Urinary bladder (tissue), 3 donors: ENCODE measurements at regions not wholly inside any gene's neighbourhood (a gene's known extent, or its start where the extent isn't known, plus 50 kb on each side); places are given as distances from the start of the nearest gene placed in this dataset.

ENCODE experiments used
- DNase-seq: peaks from one replicate; pipeline ENCODE4 v3.0.0-alpha.2; 2015; ENCODE audit errors: extremely low spot score
- H3K27ac ChIP-seq: one replicate; pipeline ENCODE4 v1.5.1; 2013; ENCODE audit warnings: low read depth, mild to moderate bottlenecking, moderate library complexity
- H3K36me3 ChIP-seq: one replicate; pipeline ENCODE4 v1.6.1; 2013; ENCODE audit warnings: mild to moderate bottlenecking, moderate library complexity; ENCODE audit not compliant: insufficient read depth
- H3K4me1 ChIP-seq: one replicate; pipeline ENCODE4 v1.6.1; 2013; ENCODE audit warnings: mild to moderate bottlenecking, moderate library complexity; ENCODE audit not compliant: insufficient read depth
- H3K4me3 ChIP-seq: one replicate; pipeline ENCODE4 v1.5.1; 2013; ENCODE audit warnings: low read depth, low read length
- WGBS: extraction: QIAGEN DNeasy Blood & Tissue Kit; methylation state at CpG from one replicate; pipeline ENCODE4 v1.1.7; 2013; 5-methylcytosine and 5-hydroxymethylcytosine counted together
- donor health status: healthy with polysubstance abuse.
- donor health status: healthy.

DNA sequence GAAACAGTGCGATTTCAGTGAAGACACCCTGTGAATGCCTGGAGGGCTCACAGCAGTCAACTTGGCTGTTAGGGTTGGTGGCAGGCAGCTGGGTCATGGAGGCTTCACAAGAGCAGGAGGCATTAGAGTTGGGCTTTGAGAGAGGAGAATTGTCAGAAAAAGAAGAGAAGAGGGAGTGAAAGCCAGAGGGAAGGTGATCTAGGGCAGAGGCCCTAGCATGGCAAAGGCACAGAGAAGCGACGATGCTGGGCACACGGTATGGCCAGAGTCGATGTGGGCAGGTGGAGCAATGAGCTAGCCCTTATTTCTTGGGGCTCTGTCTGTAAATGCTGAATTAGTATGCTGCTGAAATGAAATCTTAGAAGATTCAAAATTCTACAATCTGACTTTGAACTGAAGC lies 52.6 kb upstream of the OLFM4 start:
- DNase-seq = no peak
- Histone ChIP-seq H3K27ac (no peak overlapping the region), H3K4me3 (no peak overlapping the region), H3K4me1 (no peaks in the 10 kb centered on the region), H3K36me3 (no peaks in the 10 kb centered on the region)
- WGBS = 89% methylated on average over 5 of the region's 5 CpGs

DNA sequence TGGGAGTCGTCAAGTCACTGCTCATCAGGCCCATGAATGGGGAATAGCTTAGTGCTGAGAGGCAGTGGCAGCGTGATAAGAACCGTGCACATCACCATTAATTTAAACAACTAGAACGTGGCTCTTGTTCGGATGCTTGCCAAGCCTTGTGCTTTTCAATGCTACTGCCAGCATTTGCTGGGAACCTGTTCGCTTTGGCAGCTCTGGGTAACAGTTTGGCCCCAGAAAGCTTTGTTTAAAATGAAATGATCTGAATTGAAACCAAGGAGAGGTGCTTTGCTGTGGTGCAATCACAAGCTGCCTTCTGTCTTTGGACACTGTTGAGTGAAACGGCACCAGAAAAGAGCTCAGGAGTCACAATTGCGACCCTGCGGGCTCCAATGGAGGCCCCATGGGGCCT lies 53.5 kb upstream of the OLFM4 start:
- no peaks in the 10 kb centered on the region for H3K4me1 ChIP-seq
- 66% methylated on average over 9 of the region's 9 CpGs for WGBS
- no peak for DNase-seq
- no peaks in the 10 kb centered on the region for H3K36me3 ChIP-seq
- no peak overlapping the region for H3K4me3 ChIP-seq
- no peak overlapping the region for H3K27ac ChIP-seq

- no peaks in the 10 kb centered on the region for H3K4me1 ChIP-seq
- H3K27ac ChIP-seq = no peak overlapping the region
- H3K4me3 ChIP-seq = no peak overlapping the region
- DNase-seq = no peak
- H3K36me3 ChIP-seq = no peaks in the 10 kb centered on the region
- 95% methylated on average over 4 of the region's 4 CpGs for WGBS
Measured at GRCh38 chr13:52974711-52975110, 53.9 kb upstream of the OLFM4 start.

- Histone ChIP-seq H3K4me3 (no peak overlapping the region), H3K27ac (no peak overlapping the region), H3K4me1 (no peaks in the 10 kb centered on the region), H3K36me3 (no peaks in the 10 kb centered on the region)
- no peak for DNase-seq
- WGBS = 45% methylated on average over 4 of the region's 4 CpGs
Measured at GRCh38 chr13:52969373-52969772, 59.2 kb upstream of the OLFM4 start.

- no peak overlapping the region for H3K27ac ChIP-seq
- no peaks in the 10 kb centered on the region for H3K4me1 ChIP-seq
- DNase-seq = peak; percentile 45
- WGBS = 19% methylated on average over 13 of the region's 13 CpGs
- no peaks in the 10 kb centered on the region for H3K36me3 ChIP-seq
- H3K4me3 ChIP-seq = no peak overlapping the region
Measured at GRCh38 chr13:52968074-52968700, 60.4 kb upstream of the OLFM4 start.

- Histone ChIP-seq H3K27ac (no peak overlapping the region), H3K4me3 (no peak overlapping the region), H3K4me1 (no peaks in the 10 kb centered on the region), H3K36me3 (no peaks in the 10 kb centered on the region)
- no peak for DNase-seq
- WGBS = 21% methylated on average over 4 of the region's 4 CpGs
Measured at GRCh38 chr13:52961987-52962386, 66.6 kb upstream of the OLFM4 start.

- H3K4me1 ChIP-seq = no peaks in the 10 kb centered on the region
- DNase-seq = no peak
- H3K4me3 ChIP-seq = no peak overlapping the region
- H3K36me3 ChIP-seq = no peaks in the 10 kb centered on the region
- no peak overlapping the region for H3K27ac ChIP-seq
- WGBS = 14% methylated on average over 3 of the region's 3 CpGs
Measured at GRCh38 chr13:52961256-52961910, 67.2 kb upstream of the OLFM4 start.

GRCh38 chr13:52955472-52955874 lies 73.1 kb upstream of the OLFM4 start:
- Histone ChIP-seq H3K4me3 (no peak overlapping the region), H3K36me3 (no peaks in the 10 kb centered on the region), H3K4me1 (no peaks in the 10 kb centered on the region), H3K27ac (no peak overlapping the region)
- WGBS = 35% methylated on average over 4 of the region's 4 CpGs
- DNase-seq = no peak

GRCh38 chr13:52954838-52955237 lies 73.8 kb upstream of the OLFM4 start:
- Histone ChIP-seq H3K27ac (no peak overlapping the region), H3K4me1 (no peaks in the 10 kb centered on the region), H3K36me3 (no peaks in the 10 kb centered on the region), H3K4me3 (no peak overlapping the region)
- WGBS = 45% methylated on average over 2 of the region's 2 CpGs
- DNase-seq = no peak

- H3K4me3 ChIP-seq = no peak overlapping the region
- DNase-seq = no peak
- no peaks in the 10 kb centered on the region for H3K4me1 ChIP-seq
- no peak overlapping the region for H3K27ac ChIP-seq
- 70% methylated on average over 6 of the region's 6 CpGs for WGBS
- H3K36me3 ChIP-seq = no peaks in the 10 kb centered on the region
Measured at GRCh38 chr13:52950436-52950956, 78.1 kb upstream of the OLFM4 start.

DNA sequence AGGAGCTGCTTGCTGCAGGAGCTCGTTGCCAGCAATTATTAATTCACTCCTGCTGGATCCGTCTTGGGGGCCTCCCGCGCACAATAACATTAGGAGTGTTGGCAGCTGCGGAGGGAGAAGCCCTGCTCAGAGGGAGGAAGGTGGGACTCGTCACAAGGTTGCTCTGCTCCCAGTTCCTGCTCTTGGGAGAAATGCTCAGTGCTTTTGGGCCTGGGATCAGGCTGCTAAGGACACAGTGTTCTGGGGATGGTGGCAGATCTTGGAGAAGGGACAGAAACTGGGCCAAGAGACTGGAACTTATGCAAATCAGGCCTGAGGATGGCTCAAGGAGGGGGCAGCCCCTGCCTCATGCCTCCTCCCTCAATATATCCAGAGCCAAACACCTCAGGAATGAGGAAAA lies 78.9 kb upstream of the OLFM4 start:
- no peak for DNase-seq
- 41% methylated on average over 6 of the region's 6 CpGs for WGBS
- Histone ChIP-seq H3K4me3 (no peak overlapping the region), H3K36me3 (no peaks in the 10 kb centered on the region), H3K27ac (no peak overlapping the region), H3K4me1 (no peaks in the 10 kb centered on the region)

DNA sequence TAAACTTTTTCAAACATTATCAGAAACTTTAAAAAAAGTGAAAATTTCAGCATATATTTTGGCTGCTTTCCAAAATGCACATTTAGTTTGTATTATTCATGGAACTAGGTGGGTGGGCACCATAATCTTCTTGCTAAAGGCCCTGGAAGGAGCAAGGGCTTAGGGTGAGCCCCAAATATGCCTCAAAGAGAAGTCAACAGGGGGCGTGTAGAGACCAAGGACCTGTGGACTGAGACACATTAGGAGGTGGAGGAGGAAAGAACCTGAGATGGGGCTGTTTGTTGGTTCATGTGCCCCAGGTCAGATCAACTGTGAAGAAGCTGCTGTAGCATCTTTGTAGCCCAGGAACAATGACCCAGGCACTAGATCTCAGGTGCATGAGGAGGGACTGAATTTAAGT lies 79.6 kb upstream of the OLFM4 start:
- Histone ChIP-seq H3K4me3 (no peak overlapping the region), H3K4me1 (no peaks in the 10 kb centered on the region), H3K27ac (no peak overlapping the region), H3K36me3 (no peaks in the 10 kb centered on the region)
- no peak for DNase-seq
- 50% methylated on average over 1 of the region's 1 CpG for WGBS

- H3K4me3 ChIP-seq = no peak overlapping the region
- WGBS = 27% methylated on average over 4 of the region's 4 CpGs
- DNase-seq = no peak
- H3K4me1 ChIP-seq = no peaks in the 10 kb centered on the region
- no peak overlapping the region for H3K27ac ChIP-seq
- no peaks in the 10 kb centered on the region for H3K36me3 ChIP-seq
Measured at GRCh38 chr13:52947921-52948373, 80.7 kb upstream of the OLFM4 start.

DNA sequence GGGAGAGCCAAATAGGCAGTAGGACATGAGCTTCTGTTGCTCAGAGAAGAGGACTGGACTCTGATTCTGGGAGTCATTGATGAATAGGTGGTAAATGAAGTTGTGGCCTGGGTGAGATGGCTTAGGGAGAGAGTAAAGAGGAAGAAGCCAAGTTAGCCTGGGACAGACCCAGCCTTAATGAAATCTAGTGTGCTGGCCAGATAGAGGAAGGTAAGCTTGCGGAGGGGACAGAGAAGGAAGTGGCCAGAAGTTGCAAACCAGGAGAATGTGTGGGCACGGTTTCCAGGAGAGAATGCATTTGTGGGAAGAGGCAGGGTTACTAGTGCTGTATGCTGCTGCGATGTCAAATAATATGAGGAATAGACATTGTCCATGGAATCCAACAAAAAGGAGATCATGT lies 83.3 kb upstream of the OLFM4 start:
- 88% methylated on average over 3 of the region's 3 CpGs for WGBS
- Histone ChIP-seq H3K27ac (no peak overlapping the region), H3K4me3 (no peak overlapping the region), H3K4me1 (no peaks in the 10 kb centered on the region), H3K36me3 (no peaks in the 10 kb centered on the region)
- DNase-seq = no peak
